ENCODE measurements at regions not wholly inside any gene's neighbourhood (a gene's known extent, or its start where the extent isn't known, plus 50 kb on each side); places are given as distances from the start of the nearest gene placed in this dataset.
"Not testable (repeated sequence)": the region's sequence is repeated elsewhere in the genome, so short reads cannot be mapped to it uniquely, and the experiment has no call there.

DNA sequence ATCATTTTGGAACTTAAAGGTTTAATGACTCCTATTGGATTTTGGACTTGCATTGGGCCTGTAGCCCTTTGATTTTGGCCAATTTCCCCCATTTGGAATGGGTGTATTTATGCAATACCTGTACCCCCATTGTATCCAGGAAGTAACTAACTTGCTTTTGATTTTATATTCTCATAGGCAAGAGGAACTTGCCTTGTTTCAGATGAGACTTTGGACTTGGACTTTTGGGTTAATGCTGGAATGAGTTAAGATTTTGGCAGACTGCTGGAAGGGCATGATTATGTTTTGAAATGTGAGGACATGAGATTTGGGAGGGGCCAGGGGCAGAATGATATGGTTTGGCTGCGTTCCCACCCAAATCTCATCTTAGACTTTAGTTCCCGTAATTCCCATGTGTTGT, 192.0 kb upstream of the B3GALT2 start:
- TF ChIP-seq, protein P1, sequence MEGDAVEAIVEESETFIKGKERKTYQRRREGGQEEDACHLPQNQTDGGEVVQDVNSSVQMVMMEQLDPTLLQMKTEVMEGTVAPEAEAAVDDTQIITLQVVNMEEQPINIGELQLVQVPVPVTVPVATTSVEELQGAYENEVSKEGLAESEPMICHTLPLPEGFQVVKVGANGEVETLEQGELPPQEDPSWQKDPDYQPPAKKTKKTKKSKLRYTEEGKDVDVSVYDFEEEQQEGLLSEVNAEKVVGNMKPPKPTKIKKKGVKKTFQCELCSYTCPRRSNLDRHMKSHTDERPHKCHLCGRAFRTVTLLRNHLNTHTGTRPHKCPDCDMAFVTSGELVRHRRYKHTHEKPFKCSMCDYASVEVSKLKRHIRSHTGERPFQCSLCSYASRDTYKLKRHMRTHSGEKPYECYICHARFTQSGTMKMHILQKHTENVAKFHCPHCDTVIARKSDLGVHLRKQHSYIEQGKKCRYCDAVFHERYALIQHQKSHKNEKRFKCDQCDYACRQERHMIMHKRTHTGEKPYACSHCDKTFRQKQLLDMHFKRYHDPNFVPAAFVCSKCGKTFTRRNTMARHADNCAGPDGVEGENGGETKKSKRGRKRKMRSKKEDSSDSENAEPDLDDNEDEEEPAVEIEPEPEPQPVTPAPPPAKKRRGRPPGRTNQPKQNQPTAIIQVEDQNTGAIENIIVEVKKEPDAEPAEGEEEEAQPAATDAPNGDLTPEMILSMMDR (IDR thresholded peaks at IDR 0.05; ENCODE audit: borderline replicate concordance, extremely low read depth, low read length, poor library complexity, severe bottlenecking): not testable (repeated sequence)
- TF ChIP-seq EZH2 (IDR thresholded peaks at IDR 0.05; ENCODE audit: borderline replicate concordance, low read depth, low read length, severe bottlenecking): not testable (repeated sequence)
